ENCODE measurements at regions not wholly inside any gene's neighbourhood (a gene's known extent, or its start where the extent isn't known, plus 50 kb on each side); places are given as distances from the start of the nearest gene placed in this dataset.
"Not testable (repeated sequence)": the region's sequence is repeated elsewhere in the genome, so short reads cannot be mapped to it uniquely, and the experiment has no call there.

GRCh38 chr12:91778091-91778832 lies 367.4 kb downstream of the BTG1 start:
- DNase-seq: no peak

GRCh38 chr12:91777268-91777992 lies 368.2 kb downstream of the BTG1 start:
- DNase-seq: no peak

GRCh38 chr12:91774434-91774921 lies 371.2 kb downstream of the BTG1 start:
- DNase-seq: no peak

- no peak for DNase-seq
Measured at GRCh38 chr12:91773749-91774429, 371.8 kb downstream of the BTG1 start.

GRCh38 chr12:91772411-91772810 lies 373.2 kb downstream of the BTG1 start:
- no peak for DNase-seq

GRCh38 chr12:91769736-91770135 lies 375.9 kb downstream of the BTG1 start:
- DNase-seq: no peak

- no peak for DNase-seq
Measured at GRCh38 chr12:91767237-91767636, 378.4 kb downstream of the BTG1 start.

- no peak for DNase-seq
Measured at GRCh38 chr12:91766454-91766853, 379.2 kb downstream of the BTG1 start.

GRCh38 chr12:91763654-91764370 lies 381.8 kb downstream of the BTG1 start:
- DNase-seq: no peak

GRCh38 chr12:91753649-91754048 lies 392.0 kb downstream of the BTG1 start:
- no peak for DNase-seq

- DNase-seq: no peak
Measured at GRCh38 chr12:91746976-91747375, 398.7 kb downstream of the BTG1 start.

- no peak for DNase-seq
Measured at GRCh38 chr12:91744597-91744996, 401.0 kb downstream of the BTG1 start.

GRCh38 chr12:91743704-91744321 lies 401.8 kb downstream of the BTG1 start:
- DNase-seq: no peak

- DNase-seq: no peak
Measured at GRCh38 chr12:91743280-91743679, 402.4 kb downstream of the BTG1 start.

- DNase-seq: no peak
Measured at GRCh38 chr12:91741932-91742331, 403.7 kb downstream of the BTG1 start.

GRCh38 chr12:91733846-91734245 lies 411.8 kb downstream of the BTG1 start:
- DNase-seq: not testable (repeated sequence)

- no peak for DNase-seq
Measured at GRCh38 chr12:91732086-91732485, 413.6 kb downstream of the BTG1 start.

GRCh38 chr12:91729543-91729942 lies 416.1 kb downstream of the BTG1 start:
- no peak for DNase-seq

- no peak for DNase-seq
Measured at GRCh38 chr12:91723191-91723590, 422.5 kb downstream of the BTG1 start.

- peak in 1 of 2 experiments; percentile 16 for DNase-seq
Measured at GRCh38 chr12:91722072-91722471, 423.6 kb downstream of the BTG1 start.

- DNase-seq: no peak
Measured at GRCh38 chr12:91721023-91721422, 424.6 kb downstream of the BTG1 start.

GRCh38 chr12:91718326-91718725 lies 427.3 kb downstream of the BTG1 start:
- DNase-seq: no peak

- DNase-seq: no peak
Measured at GRCh38 chr12:91717804-91718203, 427.8 kb downstream of the BTG1 start.
